HG02885 (cell line): ENCODE measurements at regions not wholly inside any gene's neighbourhood (a gene's known extent, or its start where the extent isn't known, plus 50 kb on each side); places are given as distances from the start of the nearest gene placed in this dataset.
"Not testable (repeated sequence)": the region's sequence is repeated elsewhere in the genome, so short reads cannot be mapped to it uniquely, and the experiment has no call there.

Experiments used
- ATAC-seq: cut with Tn5 transposase; IDR thresholded peaks from one replicate; pipeline ENCODE4 v1.9.1; 2021; ENCODE audit warnings: mild to moderate bottlenecking; ENCODE audit not compliant: unreplicated experiment, poor library complexity

- no peak for ATAC-seq
Observed at GRCh38 chr12:63040526-63041220, 105.7 kb upstream of the PPM1H start.

- no peak for ATAC-seq
Observed at GRCh38 chr12:63038713-63039100, 103.8 kb upstream of the PPM1H start.

DNA sequence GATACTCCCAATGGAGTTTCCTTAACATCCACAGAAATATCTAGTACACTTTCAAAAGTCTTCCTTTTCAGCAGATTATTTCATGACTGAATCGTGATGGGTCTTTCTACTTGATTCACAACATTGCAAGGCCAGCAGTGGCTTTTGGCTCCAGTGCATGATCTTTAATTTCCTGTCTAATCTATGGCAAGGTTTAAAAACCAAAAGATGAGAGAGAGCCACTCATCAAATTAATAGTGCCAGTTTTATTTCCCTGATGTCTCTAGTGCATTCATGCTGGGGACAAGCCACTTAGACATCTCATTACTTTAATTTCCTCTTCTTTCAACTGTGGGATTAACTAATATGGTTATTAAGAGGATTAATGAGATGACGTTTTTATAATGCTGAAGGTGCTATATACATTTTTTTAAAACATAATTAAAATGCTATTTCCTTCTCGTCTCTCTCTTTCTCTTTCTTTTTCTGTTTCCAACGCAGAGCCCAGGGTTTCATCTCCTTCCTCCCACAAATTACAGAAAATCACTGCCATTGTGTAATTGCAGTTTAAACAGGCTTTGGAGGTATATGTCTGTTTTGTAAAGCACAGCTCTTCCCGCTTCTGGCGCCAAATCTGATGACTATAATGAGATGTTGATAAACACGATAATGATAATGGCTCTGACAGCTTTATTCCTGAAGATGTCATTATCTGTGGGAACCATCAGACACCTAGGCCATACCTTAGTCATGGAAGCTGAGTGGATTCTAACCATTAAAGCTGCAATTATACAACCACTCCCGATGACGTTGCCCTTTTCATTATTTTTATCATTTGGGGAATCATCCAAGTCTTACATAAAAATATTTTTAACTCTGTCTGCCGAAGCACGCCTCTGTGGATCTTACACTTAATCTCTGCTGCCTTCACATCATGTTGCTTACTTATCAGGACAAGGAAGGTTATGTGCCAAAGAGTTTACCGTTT, 103.1 kb upstream of the PPM1H start:
- ATAC-seq, result no peak

GRCh38 chr12:63036974-63037335, 102.0 kb upstream of the PPM1H start:
- no peak for ATAC-seq

DNA sequence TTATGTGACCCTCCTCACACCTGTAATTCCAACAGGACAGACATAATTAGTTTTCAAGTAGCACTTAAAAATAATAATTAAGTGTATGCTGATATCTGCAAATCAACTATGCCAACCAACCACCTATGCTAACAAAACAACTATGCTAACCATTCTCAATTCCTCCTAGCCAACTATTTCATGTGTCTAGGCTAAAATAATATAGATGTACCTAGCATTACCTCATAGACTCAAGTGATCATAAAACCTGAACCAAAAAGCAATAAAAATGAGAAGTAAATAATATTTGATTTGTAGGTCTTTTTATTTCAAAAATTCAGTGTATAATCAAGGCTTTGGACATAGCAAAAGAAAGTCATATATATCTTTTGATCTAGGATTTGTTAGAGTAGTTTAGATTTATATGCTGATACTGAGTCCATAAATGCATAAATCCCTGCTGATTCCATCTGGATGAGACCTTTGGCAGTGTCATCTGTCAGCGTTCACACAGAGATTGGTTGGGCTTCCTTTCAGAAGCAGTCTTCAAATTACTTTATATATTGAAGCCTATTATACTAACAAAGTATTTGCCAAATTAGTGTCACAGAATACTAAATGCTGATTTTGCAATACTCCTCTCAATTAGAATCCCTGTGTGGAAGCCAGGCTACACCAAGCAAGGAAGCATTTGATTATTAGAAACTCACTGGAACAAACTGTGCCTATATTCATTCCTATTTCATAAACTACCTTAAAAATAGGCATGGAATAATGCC, 101.4 kb upstream of the PPM1H start:
- ATAC-seq, result no peak

DNA sequence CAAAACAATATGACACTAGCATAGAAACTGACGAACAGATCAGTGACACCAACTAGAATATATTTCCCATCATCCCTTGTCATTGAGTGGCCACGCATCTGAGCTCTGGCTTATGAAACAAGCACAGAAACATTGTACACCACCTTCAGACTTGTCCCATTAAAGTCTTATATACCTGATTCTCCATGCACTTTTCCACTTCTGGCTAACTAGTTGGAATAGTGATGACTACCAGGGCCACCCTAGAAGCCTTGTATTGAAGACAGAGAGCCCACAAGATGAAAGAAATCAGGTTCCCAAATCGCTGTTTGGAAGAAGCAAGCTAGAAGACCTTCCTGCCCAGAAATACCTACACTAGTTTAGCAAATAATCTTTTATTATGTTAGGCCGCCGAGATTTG, 99.7 kb upstream of the PPM1H start:
- ATAC-seq, result no peak

GRCh38 chr12:63029676-63030075, 94.7 kb upstream of the PPM1H start:
- ATAC-seq, result no peak

DNA sequence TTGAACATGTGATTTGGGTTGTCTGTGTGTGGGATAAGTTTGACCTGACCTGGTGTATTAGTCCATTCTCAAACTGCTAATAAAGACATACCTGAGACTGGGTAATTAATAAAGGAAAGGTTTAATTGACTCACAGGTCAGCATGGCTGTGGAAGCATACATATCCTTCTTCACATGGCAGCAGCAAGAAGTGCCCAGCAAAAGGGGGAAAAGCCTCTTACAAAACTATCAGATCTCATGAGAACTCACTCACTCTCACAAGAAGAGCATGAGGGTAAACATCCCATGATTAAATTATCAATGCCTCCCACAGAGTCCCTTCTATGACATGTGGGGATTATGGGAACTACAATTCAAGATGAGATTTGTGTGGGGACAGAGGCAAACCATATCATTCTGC, 94.0 kb upstream of the PPM1H start:
- ATAC-seq, result no peak

DNA sequence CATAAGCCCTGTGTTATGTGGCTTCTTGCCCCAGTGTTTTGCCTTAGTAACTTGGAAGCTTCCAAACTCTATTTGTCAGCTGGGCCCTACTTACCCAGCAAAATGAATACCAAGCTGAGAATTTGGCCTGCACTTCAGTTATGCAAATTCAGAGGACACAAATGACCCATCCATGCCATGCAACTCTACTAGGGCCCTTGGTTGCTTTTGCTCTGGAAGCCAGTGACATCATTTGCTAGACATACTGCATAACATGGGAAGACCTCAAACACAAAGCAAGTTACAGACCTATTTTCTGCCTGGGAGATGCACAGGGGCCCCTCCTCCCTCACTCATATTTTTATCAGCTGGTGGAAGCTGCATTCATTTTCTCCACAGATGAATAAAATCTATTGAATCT, 90.2 kb upstream of the PPM1H start:
- no peak for ATAC-seq

DNA sequence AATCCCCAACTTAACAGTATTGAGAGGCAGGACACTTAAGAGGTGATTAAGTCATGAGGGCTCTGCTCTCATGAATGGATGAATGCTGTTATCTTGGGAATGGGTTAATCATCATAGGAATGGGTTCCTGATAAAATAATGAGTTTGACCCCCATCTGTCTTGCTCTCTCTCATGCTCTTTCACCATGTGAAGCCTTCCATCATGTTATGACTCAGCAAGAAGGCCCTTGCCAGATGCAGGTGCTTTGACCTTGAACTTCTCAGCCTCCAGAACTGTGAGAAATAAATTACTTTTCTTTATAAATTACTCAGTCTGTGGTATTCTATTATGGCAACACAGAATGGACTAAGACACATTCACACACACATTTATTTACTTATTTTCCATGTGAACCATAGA, 89.0 kb upstream of the PPM1H start:
- no peak for ATAC-seq

DNA sequence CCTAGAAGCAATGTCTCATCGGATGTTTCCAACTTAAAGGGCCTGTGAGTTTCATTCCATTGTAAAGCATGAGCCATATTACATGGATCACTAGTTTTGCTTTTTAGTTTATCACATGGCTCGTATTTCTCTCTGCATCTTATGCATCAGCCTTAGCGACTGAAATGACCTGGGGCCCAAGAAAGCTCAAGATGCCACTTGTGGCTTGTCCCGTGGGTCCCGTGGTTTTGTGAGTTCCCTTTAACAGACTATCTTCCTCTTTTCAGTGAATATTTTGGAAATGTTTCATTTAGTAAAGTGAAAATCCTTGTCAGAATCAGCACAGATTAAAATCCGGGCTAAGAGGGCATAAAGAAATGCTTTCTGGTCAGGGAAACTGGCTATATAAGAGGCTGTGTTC, 86.2 kb upstream of the PPM1H start:
- no peak for ATAC-seq

GRCh38 chr12:63020269-63020668, 85.3 kb upstream of the PPM1H start:
- no peak for ATAC-seq

DNA sequence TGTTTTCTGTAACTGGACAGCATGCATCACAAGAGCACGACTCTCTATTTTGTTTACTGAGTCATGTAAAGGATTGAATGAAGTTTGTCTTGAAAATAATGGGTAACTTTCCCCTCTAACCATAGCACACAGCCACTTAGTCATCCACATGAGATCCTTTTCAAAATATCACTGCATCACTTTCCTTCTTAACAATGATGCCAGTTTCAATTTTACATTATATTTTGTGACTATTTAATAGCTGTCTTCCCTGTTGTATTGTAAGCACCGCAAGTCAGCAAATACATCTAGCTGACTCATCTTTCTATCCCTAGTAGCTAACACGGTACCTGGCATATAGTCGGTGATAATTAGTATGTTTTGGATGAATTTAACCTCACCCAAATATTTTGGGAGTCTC, 83.3 kb upstream of the PPM1H start:
- ATAC-seq, result no peak

- ATAC-seq, result no peak
Observed at GRCh38 chr12:63013302-63013701, 78.4 kb upstream of the PPM1H start.

- no peak for ATAC-seq
Observed at GRCh38 chr12:63010698-63011097, 75.7 kb upstream of the PPM1H start.

DNA sequence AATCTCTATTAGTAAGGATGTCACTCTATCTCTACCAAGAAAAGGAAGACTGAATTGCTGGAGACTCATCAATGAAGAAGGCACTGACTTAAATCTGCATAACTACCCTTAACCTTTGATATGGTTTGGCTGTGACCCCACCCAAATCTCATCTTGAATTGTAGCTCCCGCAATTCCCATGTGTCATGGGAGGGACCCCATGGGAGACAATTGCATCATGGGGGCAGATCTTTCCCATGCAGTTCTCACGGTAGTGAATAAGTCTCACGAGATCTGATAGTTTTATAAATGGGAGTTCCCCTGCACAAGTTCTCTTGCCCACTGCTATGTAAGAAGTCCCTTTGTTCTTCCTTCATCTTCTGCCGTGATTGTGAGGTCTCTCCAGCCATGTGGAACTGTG, 73.4 kb upstream of the PPM1H start:
- no peak for ATAC-seq

DNA sequence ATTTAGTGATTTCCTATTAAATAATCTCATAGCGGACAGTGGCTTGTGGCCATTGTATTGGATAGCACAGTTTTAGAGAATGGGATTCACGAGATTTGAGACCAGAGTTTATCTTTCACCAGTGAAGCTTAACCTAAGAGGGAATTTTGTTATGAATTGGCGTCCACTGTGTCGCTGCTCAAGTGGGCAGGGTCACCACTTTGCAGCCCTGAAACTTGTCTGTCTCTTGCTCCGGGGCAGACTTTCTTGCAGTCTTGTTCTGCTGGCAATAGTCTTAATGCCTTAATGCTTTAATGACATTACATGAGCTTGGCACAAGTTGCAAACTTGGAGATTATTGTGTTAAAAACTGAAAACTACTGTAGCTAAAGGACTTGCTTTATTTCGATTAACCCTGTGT, 72.8 kb upstream of the PPM1H start:
- ATAC-seq, result no peak

GRCh38 chr12:63006536-63006935, 71.6 kb upstream of the PPM1H start:
- ATAC-seq, result no peak

GRCh38 chr12:63005382-63005781, 70.4 kb upstream of the PPM1H start:
- ATAC-seq, result no peak

GRCh38 chr12:63003223-63003819, 68.4 kb upstream of the PPM1H start:
- no peak for ATAC-seq

DNA sequence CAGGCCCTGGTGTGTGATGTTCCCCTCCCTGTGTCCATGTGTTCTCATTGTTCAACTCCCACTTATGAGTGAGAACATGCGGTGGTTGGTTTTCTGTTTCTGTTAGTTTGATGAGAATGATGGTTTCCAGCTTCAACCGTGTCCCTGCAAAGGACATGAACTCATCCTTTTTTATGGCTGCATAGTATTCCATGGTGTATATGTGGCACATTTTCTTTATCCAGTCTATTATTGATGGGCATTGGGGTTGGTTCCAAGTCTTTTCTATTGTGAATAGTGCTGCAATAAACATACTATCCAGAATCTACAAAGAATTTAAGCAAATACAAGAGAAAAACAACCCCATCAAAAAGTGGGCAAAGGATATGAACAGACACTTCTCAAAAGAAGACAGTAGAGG, 67.1 kb upstream of the PPM1H start:
- not testable (repeated sequence) for ATAC-seq
